Femur (tissue), 1 donor: ENCODE measurements at regions not wholly inside any gene's neighbourhood (a gene's known extent, or its start where the extent isn't known, plus 50 kb on each side); places are given as distances from the start of the nearest gene placed in this dataset.

Source experiments
- DNase-seq: peaks from one replicate; pipeline ENCODE4 v3.0.0-alpha.2; 2017

GRCh38 chr11:38246451-38246850 lies 1648.4 kb upstream of the RAG2 start:
- no peak for DNase-seq

- DNase-seq, result no peak
Observed at GRCh38 chr11:38226684-38227083, 1628.6 kb upstream of the RAG2 start.

- no peak for DNase-seq
Observed at GRCh38 chr11:38221295-38221694, 1623.3 kb upstream of the RAG2 start.

GRCh38 chr11:38219636-38220035 lies 1621.6 kb upstream of the RAG2 start:
- no peak for DNase-seq

GRCh38 chr11:38208951-38209350 lies 1610.9 kb upstream of the RAG2 start:
- no peak for DNase-seq

GRCh38 chr11:38206663-38207062 lies 1608.6 kb upstream of the RAG2 start:
- no peak for DNase-seq

- no peak for DNase-seq
Observed at GRCh38 chr11:38191101-38191500, 1593.1 kb upstream of the RAG2 start.

- no peak for DNase-seq
Observed at GRCh38 chr11:38182126-38182866, 1584.3 kb upstream of the RAG2 start.

GRCh38 chr11:38176686-38177322 lies 1578.8 kb upstream of the RAG2 start:
- DNase-seq, result no peak

- DNase-seq, result no peak
Observed at GRCh38 chr11:38173676-38174075, 1575.6 kb upstream of the RAG2 start.

- no peak for DNase-seq
Observed at GRCh38 chr11:38169286-38169685, 1571.2 kb upstream of the RAG2 start.

- no peak for DNase-seq
Observed at GRCh38 chr11:38163526-38163925, 1565.5 kb upstream of the RAG2 start.

GRCh38 chr11:38160433-38160832 lies 1562.4 kb upstream of the RAG2 start:
- DNase-seq, result no peak

- DNase-seq, result no peak
Observed at GRCh38 chr11:38159038-38159437, 1561.0 kb upstream of the RAG2 start.

GRCh38 chr11:38156495-38157146 lies 1558.6 kb upstream of the RAG2 start:
- DNase-seq, result peak; percentile 16

GRCh38 chr11:38155856-38156255 lies 1557.8 kb upstream of the RAG2 start:
- no peak for DNase-seq

GRCh38 chr11:38153985-38154384 lies 1555.9 kb upstream of the RAG2 start:
- no peak for DNase-seq

GRCh38 chr11:38143852-38144251 lies 1545.8 kb upstream of the RAG2 start:
- DNase-seq, result no peak

- DNase-seq, result no peak
Observed at GRCh38 chr11:38138972-38139371, 1540.9 kb upstream of the RAG2 start.

- DNase-seq, result no peak
Observed at GRCh38 chr11:38136887-38137286, 1538.9 kb upstream of the RAG2 start.

- no peak for DNase-seq
Observed at GRCh38 chr11:38131535-38131934, 1533.5 kb upstream of the RAG2 start.

GRCh38 chr11:38130976-38131375 lies 1532.9 kb upstream of the RAG2 start:
- DNase-seq, result no peak

GRCh38 chr11:38130514-38130913 lies 1532.5 kb upstream of the RAG2 start:
- DNase-seq, result no peak

- no peak for DNase-seq
Observed at GRCh38 chr11:38123673-38124072, 1525.6 kb upstream of the RAG2 start.
